ENCODE measurements at regions not wholly inside any gene's neighbourhood (a gene's known extent, or its start where the extent isn't known, plus 50 kb on each side); places are given as distances from the start of the nearest gene placed in this dataset.
A peak's percentile ranks its signal among the peaks of the same experiment; 100 is the strongest.

DNA sequence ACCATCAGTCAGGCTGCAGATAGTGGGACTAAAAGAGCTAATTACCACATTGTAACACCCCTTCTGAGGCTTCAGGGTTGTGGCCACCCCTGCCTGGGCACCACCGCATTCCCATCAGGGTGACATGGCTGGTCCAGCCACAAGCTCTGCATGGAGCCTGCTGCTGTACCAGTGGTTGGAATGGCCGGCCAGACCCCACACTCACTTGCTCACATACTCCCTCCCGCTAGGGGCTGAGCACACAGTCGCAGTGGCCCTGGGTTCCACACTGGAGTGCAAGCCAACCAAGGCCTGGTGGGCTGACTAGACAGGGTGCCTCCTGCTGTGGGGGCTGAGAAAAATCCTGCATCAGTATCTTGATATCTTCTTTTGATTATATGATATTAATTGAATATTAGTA, 182.8 kb upstream of the STK17B start:
- no peak overlapping the region for H3K27ac Mint-ChIP-seq
- peaks cover 5 to 6% of the 10 kb centered on the region in 2 donors for H3K4me1 Mint-ChIP-seq
- Histone ChIP-seq H3K4me1 (ENCODE audit: control insufficient read depth, insufficient read depth, low read length) (no peaks in the 10 kb centered on the region), H3K36me3 (ENCODE audit: control insufficient read depth, insufficient read depth, low read length) (no peaks in the 10 kb centered on the region), H3K4me3 (ENCODE audit: low read length) (no peak overlapping the region), H3K9me3 (ENCODE audit: control insufficient read depth, insufficient read depth, low read length) (no peaks in the 10 kb centered on the region), H3K27me3 (ENCODE audit: control insufficient read depth, insufficient read depth, low read length) (no peaks in the 10 kb centered on the region), H3K27ac (ENCODE audit: low read length) (no peak overlapping the region)
- H3K9me3 Mint-ChIP-seq: no peaks in the 10 kb centered on the region
- TF ChIP-seq, protein P1, sequence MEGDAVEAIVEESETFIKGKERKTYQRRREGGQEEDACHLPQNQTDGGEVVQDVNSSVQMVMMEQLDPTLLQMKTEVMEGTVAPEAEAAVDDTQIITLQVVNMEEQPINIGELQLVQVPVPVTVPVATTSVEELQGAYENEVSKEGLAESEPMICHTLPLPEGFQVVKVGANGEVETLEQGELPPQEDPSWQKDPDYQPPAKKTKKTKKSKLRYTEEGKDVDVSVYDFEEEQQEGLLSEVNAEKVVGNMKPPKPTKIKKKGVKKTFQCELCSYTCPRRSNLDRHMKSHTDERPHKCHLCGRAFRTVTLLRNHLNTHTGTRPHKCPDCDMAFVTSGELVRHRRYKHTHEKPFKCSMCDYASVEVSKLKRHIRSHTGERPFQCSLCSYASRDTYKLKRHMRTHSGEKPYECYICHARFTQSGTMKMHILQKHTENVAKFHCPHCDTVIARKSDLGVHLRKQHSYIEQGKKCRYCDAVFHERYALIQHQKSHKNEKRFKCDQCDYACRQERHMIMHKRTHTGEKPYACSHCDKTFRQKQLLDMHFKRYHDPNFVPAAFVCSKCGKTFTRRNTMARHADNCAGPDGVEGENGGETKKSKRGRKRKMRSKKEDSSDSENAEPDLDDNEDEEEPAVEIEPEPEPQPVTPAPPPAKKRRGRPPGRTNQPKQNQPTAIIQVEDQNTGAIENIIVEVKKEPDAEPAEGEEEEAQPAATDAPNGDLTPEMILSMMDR (IDR thresholded peaks at IDR 0.05): no peak
- H3K36me3 Mint-ChIP-seq: no peaks in the 10 kb centered on the region
- no peak overlapping the region for H3K4me3 Mint-ChIP-seq
- intact Hi-C loops (cut with micrococcal nuclease): no loop called here
- DNase-seq (no peak), ATAC-seq (no peak)
- whole genome bisulfite sequencing (ENCODE audit: insufficient coverage): 95% methylated on average over 4 of the region's 4 CpGs
- peaks cover 0 to 5% of the 10 kb centered on the region in 2 donors for H3K27me3 Mint-ChIP-seq (ENCODE audit: low read depth in 2 of 2)

DNA sequence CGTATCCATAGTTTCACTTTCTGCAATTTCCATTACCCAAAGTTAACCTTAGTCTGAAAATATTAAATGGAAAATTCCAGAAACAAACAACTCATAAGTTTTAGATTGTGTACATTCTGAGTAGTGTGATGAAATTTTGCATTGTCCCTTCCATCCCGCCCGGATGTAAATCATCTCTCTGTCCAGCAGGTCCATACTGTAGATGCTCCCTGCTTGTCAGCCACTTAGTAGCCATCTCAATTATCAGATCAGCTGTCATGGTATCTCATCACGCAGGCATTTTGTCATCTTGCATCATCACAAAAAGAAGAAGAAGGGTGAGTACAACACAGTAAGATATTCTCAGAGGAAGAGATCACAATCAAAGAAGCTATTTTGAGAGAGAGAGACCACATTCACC, 185.0 kb upstream of the STK17B start:
- Mint-ChIP-seq H3K27me3 (ENCODE audit: low read depth in 2 of 2) (peaks cover 9 to 11% of the 10 kb centered on the region in 2 donors), H3K27ac (no peak overlapping the region), H3K4me3 (no peak overlapping the region), H3K9me3 (no peaks in the 10 kb centered on the region), H3K36me3 (no peaks in the 10 kb centered on the region), H3K4me1 (peaks cover 5 to 6% of the 10 kb centered on the region in 2 donors)
- H3K9me3 ChIP-seq (ENCODE audit: control insufficient read depth, insufficient read depth, low read length): no peaks in the 10 kb centered on the region
- intact Hi-C loops (cut with micrococcal nuclease): no loop called here
- TF ChIP-seq, protein P1 (IDR thresholded peaks at IDR 0.05): no peak
- H3K4me1 ChIP-seq (ENCODE audit: control insufficient read depth, insufficient read depth, low read length): no peaks in the 10 kb centered on the region
- no peak overlapping the region for H3K4me3 ChIP-seq (ENCODE audit: low read length)
- no peak for DNase-seq
- ATAC-seq: peak in 1 of 3 donors; percentile 72
- 97% methylated on average over 2 of the region's 4 CpGs for WGBS (ENCODE audit: insufficient coverage)
- H3K27me3 ChIP-seq (ENCODE audit: control insufficient read depth, insufficient read depth, low read length): no peaks in the 10 kb centered on the region
- no peaks in the 10 kb centered on the region for H3K36me3 ChIP-seq (ENCODE audit: control insufficient read depth, insufficient read depth, low read length)
- H3K27ac ChIP-seq (ENCODE audit: low read length): no peak overlapping the region

DNA sequence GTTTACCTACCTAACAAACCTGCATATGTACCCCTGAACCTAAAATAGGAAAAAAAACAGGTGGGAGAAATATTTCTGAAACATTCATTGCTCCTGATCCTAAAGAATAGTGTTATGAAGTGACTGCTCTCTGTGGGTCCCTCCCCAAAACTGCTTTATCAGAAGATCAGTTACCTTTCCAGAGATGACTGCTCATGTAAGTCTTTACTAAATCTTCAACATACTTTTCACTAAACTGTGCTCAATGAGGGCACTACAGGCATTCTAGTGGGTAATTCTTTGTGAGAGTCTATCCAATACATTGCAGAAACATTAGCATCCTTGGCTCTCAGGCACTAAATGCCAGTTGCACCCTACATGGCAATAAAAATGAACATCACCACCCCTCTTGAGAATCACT, 189.3 kb upstream of the STK17B start:
- H3K4me3 Mint-ChIP-seq: no peak overlapping the region

More for the DNA sequence above, 189.3 kb upstream of the STK17B start:
- Mint-ChIP-seq H3K9me3 (no peaks in the 10 kb centered on the region), H3K4me1 (peaks cover 2 to 3% of the 10 kb centered on the region in 2 donors), H3K27ac (no peak overlapping the region), H3K36me3 (no peaks in the 10 kb centered on the region), H3K27me3 (ENCODE audit: low read depth in 2 of 2) (peaks cover 9 to 11% of the 10 kb centered on the region in 2 donors)
- DNase-seq (no peak), ATAC-seq (no peak)
- no peaks in the 10 kb centered on the region for H3K4me1 ChIP-seq (ENCODE audit: control insufficient read depth, insufficient read depth, low read length)
- TF ChIP-seq, protein P1 (IDR thresholded peaks at IDR 0.05): no peak
- no peak overlapping the region for H3K4me3 ChIP-seq (ENCODE audit: low read length)
- no peak overlapping the region for H3K27ac ChIP-seq (ENCODE audit: low read length)
- H3K9me3 ChIP-seq (ENCODE audit: control insufficient read depth, insufficient read depth, low read length): no peaks in the 10 kb centered on the region
- H3K36me3 ChIP-seq (ENCODE audit: control insufficient read depth, insufficient read depth, low read length): no peaks in the 10 kb centered on the region
- intact Hi-C loops (cut with micrococcal nuclease): no loop called here
- no peaks in the 10 kb centered on the region for H3K27me3 ChIP-seq (ENCODE audit: control insufficient read depth, insufficient read depth, low read length)
